ENCODE measurements at regions not wholly inside any gene's neighbourhood (a gene's known extent, or its start where the extent isn't known, plus 50 kb on each side); places are given as distances from the start of the nearest gene placed in this dataset.
"Not testable (repeated sequence)": the region's sequence is repeated elsewhere in the genome, so short reads cannot be mapped to it uniquely, and the experiment has no call there.

GRCh38 chr7:119945822-119946221, 327.2 kb upstream of the KCND2 start:
- DNase-seq (ENCODE audit: low read depth in 2 of 2) = no peak
- no peak overlapping the region for H3K4me3 ChIP-seq (replicated peaks in 1 of 2; ENCODE audit: low read depth in 2 of 2, low read length in 2 of 2)
- TF ChIP-seq, protein P1, sequence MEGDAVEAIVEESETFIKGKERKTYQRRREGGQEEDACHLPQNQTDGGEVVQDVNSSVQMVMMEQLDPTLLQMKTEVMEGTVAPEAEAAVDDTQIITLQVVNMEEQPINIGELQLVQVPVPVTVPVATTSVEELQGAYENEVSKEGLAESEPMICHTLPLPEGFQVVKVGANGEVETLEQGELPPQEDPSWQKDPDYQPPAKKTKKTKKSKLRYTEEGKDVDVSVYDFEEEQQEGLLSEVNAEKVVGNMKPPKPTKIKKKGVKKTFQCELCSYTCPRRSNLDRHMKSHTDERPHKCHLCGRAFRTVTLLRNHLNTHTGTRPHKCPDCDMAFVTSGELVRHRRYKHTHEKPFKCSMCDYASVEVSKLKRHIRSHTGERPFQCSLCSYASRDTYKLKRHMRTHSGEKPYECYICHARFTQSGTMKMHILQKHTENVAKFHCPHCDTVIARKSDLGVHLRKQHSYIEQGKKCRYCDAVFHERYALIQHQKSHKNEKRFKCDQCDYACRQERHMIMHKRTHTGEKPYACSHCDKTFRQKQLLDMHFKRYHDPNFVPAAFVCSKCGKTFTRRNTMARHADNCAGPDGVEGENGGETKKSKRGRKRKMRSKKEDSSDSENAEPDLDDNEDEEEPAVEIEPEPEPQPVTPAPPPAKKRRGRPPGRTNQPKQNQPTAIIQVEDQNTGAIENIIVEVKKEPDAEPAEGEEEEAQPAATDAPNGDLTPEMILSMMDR (IDR thresholded peaks at IDR 0.05; ENCODE audit: low read depth, low read length) = no peak

GRCh38 chr7:119949053-119949452, 323.9 kb upstream of the KCND2 start:
- no peak overlapping the region for H3K4me3 ChIP-seq (replicated peaks in 1 of 2; ENCODE audit: low read depth in 2 of 2, low read length in 2 of 2)
- TF ChIP-seq, protein P1 (IDR thresholded peaks at IDR 0.05; ENCODE audit: low read depth, low read length) = no peak
- DNase-seq (ENCODE audit: low read depth in 2 of 2) = no peak

GRCh38 chr7:119950390-119951041, 322.5 kb upstream of the KCND2 start:
- H3K4me3 ChIP-seq (replicated peaks in 1 of 2; ENCODE audit: low read depth in 2 of 2, low read length in 2 of 2); DNase-seq (ENCODE audit: low read depth in 2 of 2): not testable (repeated sequence)

DNA sequence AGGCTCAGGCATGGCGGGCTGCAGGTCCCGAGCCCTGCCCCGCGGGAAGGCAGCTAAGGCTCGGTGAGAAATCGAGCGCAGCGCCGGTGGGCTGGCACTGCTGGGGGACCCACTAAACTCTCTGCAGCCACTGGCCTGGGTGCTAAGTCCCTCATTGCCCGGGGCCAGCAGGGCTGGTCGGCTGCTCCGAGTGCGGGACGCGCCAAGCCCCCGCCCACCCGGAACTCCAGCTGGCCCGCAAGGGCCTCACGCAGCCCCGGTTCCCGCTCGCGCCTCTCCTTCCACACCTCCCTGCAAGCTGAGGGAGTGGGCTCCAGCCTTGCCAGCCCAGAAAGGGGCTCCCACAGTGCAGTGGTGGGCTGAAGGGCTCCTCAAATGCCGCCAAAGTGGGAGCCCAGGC, 321.4 kb upstream of the KCND2 start:
- not testable (repeated sequence) for DNase-seq (ENCODE audit: low read depth in 2 of 2); H3K4me3 ChIP-seq (replicated peaks in 1 of 2; ENCODE audit: low read depth in 2 of 2, low read length in 2 of 2)

DNA sequence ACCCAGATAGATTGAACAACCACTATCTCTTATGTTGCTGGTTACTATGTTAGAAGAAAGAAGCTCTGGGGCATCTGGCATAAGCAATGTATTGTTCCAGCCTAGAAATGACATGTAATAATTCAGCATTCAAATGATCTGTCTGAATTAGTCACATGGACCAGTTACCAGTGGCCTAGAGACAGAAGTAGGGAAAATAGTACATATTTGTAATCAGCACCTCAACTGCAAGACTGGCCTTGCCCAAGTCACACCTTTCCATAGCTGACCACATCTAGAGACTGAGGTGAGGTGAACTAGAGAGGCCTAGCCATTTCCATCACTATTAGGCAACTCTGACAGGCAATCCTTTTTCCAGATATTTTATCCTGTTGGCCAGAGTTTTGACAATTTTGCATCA, 315.6 kb upstream of the KCND2 start:
- TF ChIP-seq, protein P1 (IDR thresholded peaks at IDR 0.05; ENCODE audit: low read depth, low read length) = no peak
- no peak for DNase-seq (ENCODE audit: low read depth in 2 of 2)
- H3K4me3 ChIP-seq (replicated peaks in 1 of 2; ENCODE audit: low read depth in 2 of 2, low read length in 2 of 2) = no peak overlapping the region

- peak; percentile 54 to 86 for DNase-seq (ENCODE audit: low read depth in 2 of 2)
- TF ChIP-seq, protein P1 (IDR thresholded peaks at IDR 0.05; ENCODE audit: low read depth, low read length) = no peak
- H3K4me3 ChIP-seq (replicated peaks in 1 of 2; ENCODE audit: low read depth in 2 of 2, low read length in 2 of 2) = no peak overlapping the region
Measured at GRCh38 chr7:119959811-119960210, 313.2 kb upstream of the KCND2 start.

DNA sequence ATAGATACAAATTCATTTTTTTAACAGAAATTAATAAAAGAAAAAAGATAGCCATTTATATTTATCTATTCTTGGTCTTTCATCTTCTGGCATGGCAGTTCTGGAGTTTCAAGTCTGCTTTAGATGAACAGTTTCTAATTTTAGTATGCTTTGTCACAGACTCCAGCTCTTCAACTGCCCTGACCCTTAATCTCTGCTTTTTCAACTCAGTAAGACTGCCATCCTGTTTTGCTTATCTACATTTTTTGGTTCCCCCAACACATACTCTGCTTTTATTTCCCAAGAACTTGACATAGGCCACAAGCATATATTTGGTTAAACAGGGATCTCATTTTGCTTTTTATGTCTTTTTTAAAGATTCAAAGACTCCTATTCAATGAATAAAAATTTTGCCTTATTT, 309.3 kb upstream of the KCND2 start:
- DNase-seq (ENCODE audit: low read depth in 2 of 2) = peak in 1 of 2 donors; percentile 14
- no peak overlapping the region for H3K4me3 ChIP-seq (replicated peaks in 1 of 2; ENCODE audit: low read depth in 2 of 2, low read length in 2 of 2)
- TF ChIP-seq, protein P1 (IDR thresholded peaks at IDR 0.05; ENCODE audit: low read depth, low read length) = no peak

- TF ChIP-seq, protein P1 (IDR thresholded peaks at IDR 0.05; ENCODE audit: low read depth, low read length) = no peak
- DNase-seq (ENCODE audit: low read depth in 2 of 2) = no peak
- no peak overlapping the region for H3K4me3 ChIP-seq (replicated peaks in 1 of 2; ENCODE audit: low read depth in 2 of 2, low read length in 2 of 2)
Measured at GRCh38 chr7:119964065-119964464, 308.9 kb upstream of the KCND2 start.
